NT2/D1 (cell line): ENCODE measurements at regions not wholly inside any gene's neighbourhood (a gene's known extent, or its start where the extent isn't known, plus 50 kb on each side); places are given as distances from the start of the nearest gene placed in this dataset.
A peak's percentile ranks its signal among the peaks of the same experiment; 100 is the strongest.

Source experiments
- DNase-seq: peaks from one replicate; pipeline ENCODE4 v3.0.0-alpha.2; 2011; ENCODE audit warnings: low read depth, low spot score
- H3K27me3 ChIP-seq: 2 replicates; pipeline ENCODE4 v1.6.0; 2011; ENCODE audit warnings: mild to moderate bottlenecking; ENCODE audit not compliant: insufficient read length, insufficient read depth
- H3K36me3 ChIP-seq: 2 replicates; pipeline ENCODE4 v1.6.1; 2011; ENCODE audit warnings: mild to moderate bottlenecking, low read length, mixed read lengths; ENCODE audit not compliant: insufficient read depth, insufficient read length
- H3K4me1 ChIP-seq: 2 replicates; pipeline ENCODE4 v1.5.1; 2011; ENCODE audit not compliant: insufficient read depth, insufficient read length
- H3K4me3 ChIP-seq: 2 replicates; pipeline ENCODE4 v1.5.1; 2011; ENCODE audit warnings: low read depth; ENCODE audit not compliant: insufficient read length
- H3K9ac ChIP-seq: 2 replicates; pipeline ENCODE4 v1.6.0; 2011; ENCODE audit warnings: low read depth; ENCODE audit not compliant: insufficient read length
- H3K9me3 ChIP-seq: 2 replicates; pipeline ENCODE4 v1.5.1; 2011; ENCODE audit warnings: mild to moderate bottlenecking, low read length; ENCODE audit not compliant: insufficient read depth
- SUZ12 ChIP-seq: IDR thresholded peaks from 2 replicates; pipeline ENCODE4 v1.6.1; 2011; ENCODE audit not compliant: insufficient read length, insufficient read depth; ENCODE audit errors: extremely low read depth
- YY1 ChIP-seq: IDR thresholded peaks from 2 replicates; pipeline ENCODE4 v1.6.1; 2011; ENCODE audit not compliant: insufficient read length, insufficient read depth
- ZNF274 ChIP-seq: IDR thresholded peaks from 2 replicates; pipeline ENCODE4 v1.6.1; 2011; ENCODE audit warnings: mild to moderate bottlenecking, low read depth, low read length

- no peak for TF ChIP-seq ZNF274
- TF ChIP-seq SUZ12, result no peak
- no peak for TF ChIP-seq YY1
Measured at GRCh38 chr7:33721895-33722294, 183.4 kb upstream of the BMPER start.

GRCh38 chr7:33722383-33723101 lies 182.8 kb upstream of the BMPER start:
- DNase-seq, result no peak
- Histone ChIP-seq H3K4me1 (peaks cover 14% of the 10 kb centered on the region), H3K27me3 (no peaks in the 10 kb centered on the region), H3K9ac (no peak overlapping the region), H3K36me3 (no peaks in the 10 kb centered on the region), H3K9me3 (no peaks in the 10 kb centered on the region), H3K4me3 (no peak overlapping the region)
- TF ChIP-seq YY1, result no peak
- no peak for TF ChIP-seq ZNF274
- TF ChIP-seq SUZ12, result no peak

More at GRCh38 chr7:33721895-33722294, 183.4 kb upstream of the BMPER start:
- Histone ChIP-seq H3K4me1 (peaks cover 8% of the 10 kb centered on the region), H3K27me3 (no peaks in the 10 kb centered on the region), H3K4me3 (no peak overlapping the region), H3K9ac (no peak overlapping the region), H3K36me3 (no peaks in the 10 kb centered on the region), H3K9me3 (no peaks in the 10 kb centered on the region)
- DNase-seq, result no peak

- TF ChIP-seq SUZ12, result no peak
- no peak for TF ChIP-seq ZNF274
- no peak for TF ChIP-seq YY1
- no peaks in the 10 kb centered on the region for H3K27me3 ChIP-seq
- H3K4me3 ChIP-seq, result no peak overlapping the region
- no peaks in the 10 kb centered on the region for H3K36me3 ChIP-seq
- DNase-seq, result no peak
- H3K9me3 ChIP-seq, result no peaks in the 10 kb centered on the region
- no peak overlapping the region for H3K9ac ChIP-seq
- peaks cover 16% of the 10 kb centered on the region for H3K4me1 ChIP-seq
Measured at GRCh38 chr7:33724201-33724600, 181.1 kb upstream of the BMPER start.

GRCh38 chr7:33725111-33726025 lies 180.0 kb upstream of the BMPER start:
- TF ChIP-seq ZNF274, result no peak
- TF ChIP-seq SUZ12, result no peak
- TF ChIP-seq YY1, result no peak
- H3K4me1 ChIP-seq, result peaks cover 16% of the 10 kb centered on the region
- DNase-seq, result no peak
- no peaks in the 10 kb centered on the region; the same call in 1 of the 2 replicates for H3K9me3 ChIP-seq
- H3K4me3 ChIP-seq, result no peak overlapping the region
- no peaks in the 10 kb centered on the region for H3K27me3 ChIP-seq
- H3K9ac ChIP-seq, result no peak overlapping the region
- H3K36me3 ChIP-seq, result no peaks in the 10 kb centered on the region

GRCh38 chr7:33726582-33726981 lies 178.8 kb upstream of the BMPER start:
- Histone ChIP-seq H3K27me3 (no peaks in the 10 kb centered on the region), H3K36me3 (no peaks in the 10 kb centered on the region), H3K9ac (no peak overlapping the region), H3K9me3 (no peaks in the 10 kb centered on the region; the same call in 1 of the 2 replicates), H3K4me3 (no peak overlapping the region), H3K4me1 (peaks cover 16% of the 10 kb centered on the region)
- peak; percentile 47 for DNase-seq
- TF ChIP-seq ZNF274, result no peak
- no peak for TF ChIP-seq SUZ12

GRCh38 chr7:33727315-33727714 lies 178.0 kb upstream of the BMPER start:
- no peaks in the 10 kb centered on the region; the same call in 1 of the 2 replicates for H3K9me3 ChIP-seq
- H3K9ac ChIP-seq, result no peak overlapping the region
- no peaks in the 10 kb centered on the region for H3K36me3 ChIP-seq
- no peak overlapping the region for H3K4me3 ChIP-seq
- no peak for DNase-seq
- TF ChIP-seq YY1 (no peak), SUZ12 (no peak), ZNF274 (no peak)
- H3K4me1 ChIP-seq, result peaks cover 15% of the 10 kb centered on the region
- H3K27me3 ChIP-seq, result no peaks in the 10 kb centered on the region

GRCh38 chr7:33728873-33729551 lies 176.3 kb upstream of the BMPER start:
- no peak for DNase-seq
- Histone ChIP-seq H3K36me3 (no peaks in the 10 kb centered on the region), H3K27me3 (no peaks in the 10 kb centered on the region), H3K9me3 (no peaks in the 10 kb centered on the region; the same call in 1 of the 2 replicates), H3K4me1 (peaks cover 9% of the 10 kb centered on the region), H3K9ac (no peak overlapping the region), H3K4me3 (no peak overlapping the region)
- TF ChIP-seq YY1 (no peak), ZNF274 (no peak), SUZ12 (no peak)
